HL-60 (cell line): ENCODE measurements at regions not wholly inside any gene's neighbourhood (a gene's known extent, or its start where the extent isn't known, plus 50 kb on each side); places are given as distances from the start of the nearest gene placed in this dataset.

Experiments used
- DNase-seq, 2 experiments: peaks; one replicate each; pipeline ENCODE4 v3.0.0-alpha.2; 2010 to 2020; ENCODE audit warnings: low read depth in 1 of 2, low spot score in 1 of 2
- H3K27ac ChIP-seq: fragments of 250-450 bp; sonication (Bioruptor Pico); replicated peaks from 2 replicates; pipeline ENCODE4 v1.5.1; 2020; ENCODE audit warnings: mild to moderate bottlenecking, moderate library complexity
- H3K27me3 ChIP-seq: fragments of 250-450 bp; sonication (Bioruptor Pico); 2 replicates; pipeline ENCODE4 v1.5.1; 2021; ENCODE audit warnings: mild to moderate bottlenecking, moderate library complexity; ENCODE audit not compliant: insufficient read depth, poor library complexity, severe bottlenecking
- H3K4me3 ChIP-seq: replicated peaks from 2 replicates; pipeline ENCODE4 v1.5.1; 2011; ENCODE audit warnings: mild to moderate bottlenecking, control low read depth, low read length; ENCODE audit not compliant: insufficient read depth
- GABPA ChIP-seq: IDR thresholded peaks from 2 replicates; pipeline ENCODE4 v1.6.1; 2012; ENCODE audit warnings: low read depth
- POLR2AphosphoS5 ChIP-seq: IDR thresholded peaks from 2 replicates; pipeline ENCODE4 v1.6.1; 2012; ENCODE audit warnings: low read depth
- REST ChIP-seq: IDR thresholded peaks from 2 replicates; pipeline ENCODE4 v1.6.1; 2012; ENCODE audit warnings: low read depth; ENCODE audit not compliant: insufficient replicate concordance
- SPI1 ChIP-seq: IDR thresholded peaks from 2 replicates; pipeline ENCODE4 v1.6.1; 2012; ENCODE audit warnings: low read depth, mild to moderate bottlenecking, borderline replicate concordance
- TF ChIP-seq, protein P1 (sequence below): IDR thresholded peaks from one replicate; pipeline ENCODE4 v1.5.1; 2011; ENCODE audit warnings: low read length, control low read depth, inconsistent platforms; ENCODE audit not compliant: insufficient read depth

- no peak overlapping the region for H3K27ac ChIP-seq
- DNase-seq = no peak
- no peak overlapping the region for H3K4me3 ChIP-seq
- no peaks in the 10 kb centered on the region for H3K27me3 ChIP-seq
- TF ChIP-seq GABPA = no peak
- no peak for TF ChIP-seq POLR2AphosphoS5
- no peak for TF ChIP-seq SPI1
- TF ChIP-seq, protein P1, sequence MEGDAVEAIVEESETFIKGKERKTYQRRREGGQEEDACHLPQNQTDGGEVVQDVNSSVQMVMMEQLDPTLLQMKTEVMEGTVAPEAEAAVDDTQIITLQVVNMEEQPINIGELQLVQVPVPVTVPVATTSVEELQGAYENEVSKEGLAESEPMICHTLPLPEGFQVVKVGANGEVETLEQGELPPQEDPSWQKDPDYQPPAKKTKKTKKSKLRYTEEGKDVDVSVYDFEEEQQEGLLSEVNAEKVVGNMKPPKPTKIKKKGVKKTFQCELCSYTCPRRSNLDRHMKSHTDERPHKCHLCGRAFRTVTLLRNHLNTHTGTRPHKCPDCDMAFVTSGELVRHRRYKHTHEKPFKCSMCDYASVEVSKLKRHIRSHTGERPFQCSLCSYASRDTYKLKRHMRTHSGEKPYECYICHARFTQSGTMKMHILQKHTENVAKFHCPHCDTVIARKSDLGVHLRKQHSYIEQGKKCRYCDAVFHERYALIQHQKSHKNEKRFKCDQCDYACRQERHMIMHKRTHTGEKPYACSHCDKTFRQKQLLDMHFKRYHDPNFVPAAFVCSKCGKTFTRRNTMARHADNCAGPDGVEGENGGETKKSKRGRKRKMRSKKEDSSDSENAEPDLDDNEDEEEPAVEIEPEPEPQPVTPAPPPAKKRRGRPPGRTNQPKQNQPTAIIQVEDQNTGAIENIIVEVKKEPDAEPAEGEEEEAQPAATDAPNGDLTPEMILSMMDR = no peak
- no peak for TF ChIP-seq REST
Measured at GRCh38 chr5:179472641-179473040, 77.7 kb upstream of the RUFY1 start.

GRCh38 chr5:179472174-179472573, 78.2 kb upstream of the RUFY1 start:
- no peak for TF ChIP-seq SPI1
- TF ChIP-seq GABPA = no peak
- H3K27me3 ChIP-seq = no peaks in the 10 kb centered on the region
- no peak overlapping the region for H3K27ac ChIP-seq
- no peak overlapping the region for H3K4me3 ChIP-seq
- no peak for DNase-seq

DNA sequence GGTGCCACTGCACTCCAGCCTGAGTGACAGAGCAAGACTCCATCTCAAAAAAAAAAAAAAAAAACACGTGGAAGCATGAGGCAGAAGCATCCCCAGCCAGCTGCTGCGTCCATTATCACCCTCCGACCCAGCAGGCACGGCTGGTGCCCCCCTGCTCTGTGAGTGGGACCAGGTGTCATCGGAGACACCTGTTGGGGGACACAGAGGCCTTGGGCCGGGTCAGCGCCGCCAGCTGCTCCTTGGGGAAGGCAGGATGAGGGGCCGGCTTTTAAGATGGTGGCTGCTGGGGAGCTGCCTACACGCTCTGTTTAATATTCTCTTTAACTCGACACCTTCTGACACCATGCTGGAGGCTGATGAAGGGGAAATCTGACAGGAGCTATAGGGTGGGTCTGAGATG, 80.2 kb upstream of the RUFY1 start:
- TF ChIP-seq, protein P1 = no peak
- TF ChIP-seq GABPA = no peak
- TF ChIP-seq POLR2AphosphoS5 = no peak
- Histone ChIP-seq H3K27me3 (no peaks in the 10 kb centered on the region), H3K27ac (no peak overlapping the region), H3K4me3 (no peak overlapping the region)
- no peak for DNase-seq

DNA sequence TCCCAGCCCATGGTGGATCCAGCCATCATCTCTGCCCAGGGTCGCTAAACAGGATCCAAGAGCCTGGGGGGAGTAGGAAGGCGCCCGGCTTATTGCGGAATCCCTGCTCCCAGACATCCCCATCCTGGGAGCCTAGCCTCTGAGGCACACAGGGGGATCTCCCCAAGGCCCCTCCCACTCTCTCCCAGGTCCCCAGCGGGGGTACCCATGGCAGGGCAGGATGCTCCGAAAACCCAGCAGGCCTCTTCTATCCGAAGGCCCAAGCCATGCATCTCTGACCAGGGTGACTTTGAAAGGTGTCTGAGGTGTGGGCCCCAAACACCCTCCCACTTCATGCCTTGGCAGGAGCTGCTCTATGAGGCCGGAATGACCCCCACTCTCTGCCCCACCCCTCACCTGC, 81.7 kb upstream of the RUFY1 start:
- TF ChIP-seq SPI1 (no peak), REST (no peak), POLR2AphosphoS5 (no peak), GABPA (no peak)
- TF ChIP-seq, protein P1 = no peak

More for the DNA sequence above, 81.7 kb upstream of the RUFY1 start:
- DNase-seq = no peak
- Histone ChIP-seq H3K27me3 (no peaks in the 10 kb centered on the region), H3K27ac (no peak overlapping the region), H3K4me3 (no peak overlapping the region)
